ENCODE measurements at regions not wholly inside any gene's neighbourhood (a gene's known extent, or its start where the extent isn't known, plus 50 kb on each side); places are given as distances from the start of the nearest gene placed in this dataset.
"Not testable (repeated sequence)": the region's sequence is repeated elsewhere in the genome, so short reads cannot be mapped to it uniquely, and the experiment has no call there.

DNA sequence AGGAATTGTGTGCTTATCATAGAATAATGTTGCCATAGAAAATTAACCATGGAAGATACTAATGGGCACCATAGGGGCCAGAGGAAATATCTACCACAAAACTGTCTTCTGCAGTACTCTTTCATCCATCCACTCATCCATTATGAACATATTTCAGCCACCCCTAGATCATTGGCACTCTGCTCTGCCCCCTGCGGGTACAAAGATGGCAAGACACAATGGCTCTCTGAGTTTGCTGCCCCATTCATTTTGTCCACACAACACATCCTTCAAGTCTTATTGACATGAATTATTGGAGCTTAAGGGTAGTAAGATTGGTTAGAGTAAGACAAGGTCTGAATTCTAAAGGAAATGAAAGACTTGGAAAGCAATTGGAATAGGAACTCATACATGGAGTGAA lies 1224.7 kb upstream of the CELF4 start:
- no peak for DNase-seq (ENCODE audit: low spot score)

GRCh38 chr18:38789141-38789540 lies 1223.5 kb upstream of the CELF4 start:
- DNase-seq (ENCODE audit: low spot score) = no peak

GRCh38 chr18:38786906-38787305 lies 1221.3 kb upstream of the CELF4 start:
- no peak for DNase-seq (ENCODE audit: low spot score)

GRCh38 chr18:38771620-38772019 lies 1206.0 kb upstream of the CELF4 start:
- DNase-seq (ENCODE audit: low spot score) = not testable (repeated sequence)

DNA sequence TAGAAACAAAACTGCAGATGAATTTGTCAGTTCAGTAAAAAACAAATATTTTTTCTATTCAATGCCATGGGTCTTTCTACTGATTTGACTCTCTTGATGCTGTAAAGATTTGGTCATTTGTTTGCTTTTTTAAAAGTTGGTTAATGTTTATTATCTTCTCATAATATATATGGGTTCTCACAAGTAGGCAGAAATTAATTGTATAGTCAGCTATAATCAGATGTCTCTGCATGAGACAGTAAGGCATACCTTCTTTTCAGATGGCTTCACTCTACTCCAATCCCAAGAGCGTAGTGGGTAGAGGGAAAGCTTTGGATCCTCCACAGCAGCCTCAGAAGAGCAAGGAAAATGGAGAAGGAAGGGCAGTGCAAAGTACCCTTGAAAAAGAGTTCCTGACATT lies 1202.9 kb upstream of the CELF4 start:
- no peak for DNase-seq (ENCODE audit: low spot score)

DNA sequence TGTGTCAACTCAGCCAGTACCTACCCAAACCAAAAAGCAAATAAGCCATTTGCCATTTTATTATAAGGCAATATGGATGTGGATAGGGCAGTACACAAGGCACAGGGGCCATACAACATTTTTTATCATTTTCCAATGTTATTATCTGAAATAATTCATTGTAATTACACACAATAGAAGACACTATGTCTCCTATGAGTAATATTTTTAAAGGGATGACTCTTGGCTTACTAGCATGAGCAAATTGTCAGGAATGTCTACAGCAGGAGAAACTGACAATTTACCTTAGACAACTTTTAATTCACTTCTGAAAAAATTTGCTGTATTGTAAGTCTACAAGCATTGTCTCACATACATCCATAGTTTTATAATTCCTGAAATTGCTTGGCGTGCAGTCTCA lies 1193.9 kb upstream of the CELF4 start:
- DNase-seq (ENCODE audit: low spot score) = no peak

DNA sequence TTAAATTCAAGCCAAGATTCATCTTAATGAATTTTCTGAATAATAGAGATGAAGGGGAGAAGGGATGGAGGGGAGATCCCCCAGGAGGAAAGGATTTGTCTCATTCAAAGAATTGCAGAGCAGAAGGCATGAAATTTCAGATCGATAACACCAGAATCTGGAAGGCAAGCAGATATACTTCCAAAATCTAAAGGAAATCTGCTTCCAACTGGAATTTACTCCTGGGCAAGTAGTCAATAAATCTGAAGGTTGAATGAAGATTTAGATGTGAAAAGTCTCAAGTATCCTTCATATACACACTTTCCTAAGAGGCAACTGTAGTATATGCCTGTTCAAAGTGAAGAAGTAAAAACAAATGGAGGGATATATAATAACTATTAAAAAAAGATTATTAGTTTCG lies 1190.8 kb upstream of the CELF4 start:
- DNase-seq (ENCODE audit: low spot score) = no peak

GRCh38 chr18:38752430-38752829 lies 1186.8 kb upstream of the CELF4 start:
- DNase-seq (ENCODE audit: low spot score) = no peak

DNA sequence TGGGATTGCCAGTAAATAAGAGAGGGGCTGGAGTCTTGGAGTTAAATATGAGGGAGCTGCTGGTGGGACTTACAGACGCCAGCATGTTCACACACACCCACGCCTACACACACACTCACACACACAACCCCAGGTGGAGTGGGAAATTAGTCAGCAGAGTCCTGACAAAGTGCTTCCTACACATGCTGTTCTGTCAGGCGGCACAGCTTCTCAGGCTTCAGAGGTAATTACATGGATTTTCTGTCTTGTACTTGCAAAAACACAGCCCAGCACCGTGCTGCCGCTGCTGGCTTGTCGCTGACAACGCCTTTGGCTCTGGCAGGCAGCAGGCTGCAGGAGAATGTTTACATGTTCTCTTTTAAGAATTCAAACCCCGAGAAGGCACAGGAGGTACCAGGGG lies 1186.3 kb upstream of the CELF4 start:
- no peak for DNase-seq (ENCODE audit: low spot score)

- no peak for DNase-seq (ENCODE audit: low spot score)
Measured at GRCh38 chr18:38751211-38751610, 1185.6 kb upstream of the CELF4 start.

GRCh38 chr18:38750751-38751150 lies 1185.2 kb upstream of the CELF4 start:
- DNase-seq (ENCODE audit: low spot score) = no peak

DNA sequence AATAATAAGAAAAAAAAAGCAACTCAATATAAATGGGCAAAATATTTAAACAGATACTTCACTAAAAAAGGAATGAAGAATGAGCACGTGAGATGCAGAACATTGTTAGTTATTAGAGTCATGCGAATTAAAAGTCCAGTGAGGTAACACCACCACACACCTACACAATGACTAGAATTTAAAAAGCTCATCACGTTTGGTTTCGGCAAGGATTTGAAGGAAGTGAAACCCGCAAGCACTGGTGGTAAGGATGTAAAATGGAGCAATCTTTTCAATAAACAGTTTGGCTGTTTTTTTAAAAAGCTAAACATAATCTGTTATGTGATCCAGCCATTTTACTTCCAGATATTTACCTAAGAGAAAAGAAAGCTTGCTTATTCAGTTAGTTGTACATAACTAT lies 1181.6 kb upstream of the CELF4 start:
- no peak for DNase-seq (ENCODE audit: low spot score)

DNA sequence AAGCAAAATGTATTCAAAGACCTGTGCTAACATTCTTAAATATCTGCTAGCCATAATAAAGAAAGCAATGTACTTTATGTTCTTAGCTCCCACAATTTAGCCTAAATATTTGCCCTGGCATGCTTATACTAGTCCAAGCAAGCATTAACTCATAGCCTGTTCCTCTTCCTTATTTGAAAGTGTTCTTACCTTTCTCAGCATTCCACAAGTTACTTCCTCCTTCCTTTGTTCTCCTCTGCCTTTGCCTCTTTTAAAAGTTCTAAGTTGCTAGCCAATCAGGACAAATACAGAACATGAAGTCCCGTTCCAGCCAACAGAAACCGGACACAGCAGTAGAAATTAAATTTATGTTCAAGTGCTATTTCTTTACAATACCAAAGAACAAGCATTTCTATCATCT lies 1154.6 kb upstream of the CELF4 start:
- not testable (repeated sequence) for DNase-seq (ENCODE audit: low spot score)

DNA sequence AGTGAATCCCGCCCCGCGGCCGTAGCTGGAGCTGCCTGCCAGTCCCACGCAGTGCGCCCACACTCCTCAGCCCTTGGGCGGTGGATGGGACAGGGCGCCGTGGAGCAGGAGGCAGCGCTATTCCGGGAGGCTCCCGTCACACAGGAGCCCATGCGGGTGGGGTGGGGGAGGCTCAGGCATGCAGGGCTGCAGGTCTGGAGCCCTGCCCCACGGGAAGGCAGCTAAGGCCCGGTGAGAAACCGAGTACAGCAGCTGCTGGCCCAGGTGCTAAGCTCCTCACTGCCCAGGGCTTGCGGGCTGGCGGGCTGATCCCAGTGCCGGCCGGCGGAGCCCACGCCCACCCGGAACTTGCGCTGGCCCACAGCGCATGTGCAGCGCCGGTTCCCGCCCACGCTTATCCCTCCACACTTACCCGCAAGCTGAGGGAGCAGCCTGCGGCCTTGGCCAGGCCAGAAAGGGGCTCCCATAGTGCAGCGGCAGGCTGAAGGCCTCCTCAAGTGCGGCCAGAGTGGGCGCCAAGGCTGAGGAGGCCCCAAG lies 1152.8 kb upstream of the CELF4 start:
- DNase-seq (ENCODE audit: low spot score) = no peak

GRCh38 chr18:38709122-38709521 lies 1143.5 kb upstream of the CELF4 start:
- no peak for DNase-seq (ENCODE audit: low spot score)

- DNase-seq (ENCODE audit: low spot score) = no peak
Measured at GRCh38 chr18:38706373-38706772, 1140.8 kb upstream of the CELF4 start.

DNA sequence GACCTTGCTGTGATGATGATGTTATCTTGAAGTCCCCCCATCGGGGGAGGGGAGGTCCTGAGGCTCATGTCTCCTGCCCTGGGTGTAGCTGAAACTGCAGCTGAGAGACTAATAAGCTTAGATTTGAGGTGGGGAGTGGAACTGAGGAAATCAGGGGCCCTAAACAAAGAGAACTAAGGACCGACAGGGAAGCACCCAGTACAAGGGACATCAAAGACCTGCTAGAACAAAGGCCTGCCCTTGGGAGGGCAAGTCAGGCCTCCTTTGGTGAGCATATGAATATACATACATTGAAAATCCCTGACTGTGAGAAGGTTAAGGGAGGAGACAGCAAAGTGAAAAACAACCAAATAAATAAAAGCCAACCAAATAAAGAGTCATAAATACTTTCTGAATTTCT lies 1132.5 kb upstream of the CELF4 start:
- no peak for DNase-seq (ENCODE audit: low spot score)

DNA sequence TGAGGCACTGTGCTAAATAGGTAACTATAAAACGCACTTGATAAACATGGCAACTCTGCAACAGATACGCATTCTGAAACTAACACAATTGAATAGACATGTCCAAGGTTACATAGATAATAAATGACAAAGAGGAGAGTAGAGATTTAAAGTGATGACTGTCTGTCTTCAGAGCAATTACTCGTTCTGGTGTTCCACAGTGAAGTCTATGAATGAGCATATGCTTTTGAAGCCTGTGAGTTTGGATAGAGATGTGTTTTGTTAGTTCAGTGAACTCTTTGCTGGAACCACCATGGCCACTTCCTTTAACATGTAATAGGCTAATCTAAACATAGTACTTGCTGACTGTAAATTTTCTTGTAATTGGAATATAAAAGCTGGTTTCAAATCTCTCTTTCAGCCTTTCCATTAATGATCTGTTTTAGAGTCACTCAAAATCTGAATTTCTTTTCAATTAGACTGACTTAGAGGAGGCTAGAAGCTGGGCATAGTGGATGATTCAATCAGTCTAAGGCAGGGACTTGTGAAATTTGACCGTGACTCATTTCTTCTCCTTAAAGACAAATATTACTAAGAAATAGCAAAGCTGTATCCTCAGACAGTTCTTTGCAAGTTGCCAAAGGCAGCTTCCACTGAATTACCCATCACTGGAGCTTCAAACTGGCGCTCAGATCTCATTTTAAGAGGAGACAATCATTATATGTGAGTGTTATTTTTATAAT lies 1130.1 kb upstream of the CELF4 start:
- DNase-seq (ENCODE audit: low spot score) = no peak

DNA sequence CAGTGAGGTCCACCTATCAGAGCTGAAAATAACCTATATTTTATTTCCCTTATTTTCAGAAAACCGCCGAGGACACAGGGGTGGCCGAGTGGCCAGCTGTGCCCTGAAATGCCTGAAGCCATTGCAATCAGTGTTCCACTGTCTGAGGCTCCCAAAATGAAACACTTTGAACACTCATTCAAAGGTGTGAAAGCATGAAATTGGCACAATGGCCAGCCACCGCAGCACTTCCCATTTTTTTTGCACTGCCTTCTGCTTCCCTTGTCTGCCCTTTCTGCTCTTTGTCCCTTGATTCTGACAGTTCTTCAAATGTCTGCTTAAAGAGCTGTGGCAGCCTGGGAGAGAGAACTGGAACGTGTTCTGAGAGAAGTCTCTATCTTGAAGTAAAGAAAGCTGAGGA lies 1127.5 kb upstream of the CELF4 start:
- no peak for DNase-seq (ENCODE audit: low spot score)

- no peak for DNase-seq (ENCODE audit: low spot score)
Measured at GRCh38 chr18:38690626-38691025, 1125.0 kb upstream of the CELF4 start.

GRCh38 chr18:38688416-38688815 lies 1122.8 kb upstream of the CELF4 start:
- DNase-seq (ENCODE audit: low spot score) = no peak

GRCh38 chr18:38670486-38670885 lies 1104.9 kb upstream of the CELF4 start:
- DNase-seq (ENCODE audit: low spot score) = no peak

DNA sequence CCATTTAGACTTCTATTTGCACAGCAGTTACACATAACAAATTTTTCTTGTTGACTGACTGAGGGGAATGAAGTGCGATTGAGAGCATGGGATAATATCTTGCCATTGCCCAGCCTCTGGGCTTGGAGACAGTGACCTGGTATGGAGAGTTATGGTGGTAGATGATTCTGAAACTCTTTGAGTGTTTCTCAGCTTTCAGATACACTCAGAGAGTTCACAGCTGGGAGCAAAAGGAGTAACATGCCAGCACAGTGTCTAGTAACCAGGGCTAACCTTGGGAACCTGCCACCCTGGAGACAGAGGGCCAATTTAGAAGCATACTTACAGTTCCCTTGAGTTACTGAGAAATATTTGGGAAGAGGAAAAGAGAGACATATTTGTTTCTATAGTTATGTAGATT lies 1099.3 kb upstream of the CELF4 start:
- DNase-seq (ENCODE audit: low spot score) = no peak

- no peak for DNase-seq (ENCODE audit: low spot score)
Measured at GRCh38 chr18:38663682-38664081, 1098.1 kb upstream of the CELF4 start.
